Astrocyte (in vitro differentiated cells and primary cell): ENCODE measurements at regions not wholly inside any gene's neighbourhood (a gene's known extent, or its start where the extent isn't known, plus 50 kb on each side); places are given as distances from the start of the nearest gene placed in this dataset.

Experiments
- DNase-seq: peaks from one replicate; pipeline ENCODE4 v3.0.0-alpha.2; 2010; ENCODE audit warnings: low read depth
- FAIRE-seq: peaks from 2 replicates; lab custom pipeline; 2011; peaks lifted over from hg19 to GRCh38; lab: Jason Lieb, UNC
- H2AFZ ChIP-seq: 2 replicates; pipeline ENCODE4 v1.6.0; 2012; ENCODE audit warnings: low read depth, low read length, inconsistent platforms
- H3K27ac ChIP-seq: 2 replicates; pipeline ENCODE4 v1.5.1; 2011; ENCODE audit warnings: low read depth, low read length, inconsistent platforms
- H3K27me3 ChIP-seq: 2 replicates; pipeline ENCODE4 v1.6.0; 2011; ENCODE audit warnings: low read length, inconsistent platforms; ENCODE audit not compliant: insufficient read depth
- H3K36me3 ChIP-seq: 2 replicates; pipeline ENCODE4 v1.5.1; 2011; ENCODE audit warnings: low read length, inconsistent platforms; ENCODE audit not compliant: insufficient read depth
- H3K4me1 ChIP-seq: 2 replicates; pipeline ENCODE4 v1.5.1; 2011; ENCODE audit warnings: low read length, inconsistent platforms; ENCODE audit not compliant: insufficient read depth
- H3K4me2 ChIP-seq: 2 replicates; pipeline ENCODE4 v1.6.0; 2012; ENCODE audit warnings: low read length, inconsistent platforms
- H3K4me3 ChIP-seq: 2 replicates; pipeline ENCODE4 v1.5.1; 2011; ENCODE audit warnings: low read depth, mild to moderate bottlenecking, low read length, inconsistent platforms; ENCODE audit not compliant: insufficient read depth
- H3K79me2 ChIP-seq: 2 replicates; pipeline ENCODE4 v1.6.0; 2012; ENCODE audit warnings: mild to moderate bottlenecking, low read length, inconsistent platforms; ENCODE audit not compliant: insufficient read depth
- H3K9ac ChIP-seq: 2 replicates; pipeline ENCODE4 v1.6.0; 2012; ENCODE audit warnings: mild to moderate bottlenecking, low read length, inconsistent platforms
- H3K9me3 ChIP-seq: 2 replicates; pipeline ENCODE4 v1.5.1; 2012; ENCODE audit warnings: low read depth, mild to moderate bottlenecking, low read length, inconsistent platforms; ENCODE audit not compliant: insufficient read depth
- H4K20me1 ChIP-seq: 2 replicates; pipeline ENCODE4 v1.6.0; 2012; ENCODE audit warnings: low read length, inconsistent platforms; ENCODE audit not compliant: insufficient read depth
- H3K27ac Mint-ChIP-seq: one replicate; pipeline ENCODE4 v1.8.0; 2021; ENCODE audit warnings: mild to moderate bottlenecking, mixed read lengths; ENCODE audit not compliant: unreplicated experiment
- H3K27me3 Mint-ChIP-seq: one replicate; pipeline ENCODE4 v1.8.0; 2021; ENCODE audit warnings: low read depth, mixed read lengths; ENCODE audit not compliant: unreplicated experiment
- H3K36me3 Mint-ChIP-seq: one replicate; pipeline ENCODE4 v1.8.0; 2021; ENCODE audit warnings: low read depth, mixed read lengths; ENCODE audit not compliant: unreplicated experiment
- H3K4me1 Mint-ChIP-seq: one replicate; pipeline ENCODE4 v1.8.0; 2021; ENCODE audit warnings: low read depth, mixed read lengths; ENCODE audit not compliant: unreplicated experiment
- H3K4me3 Mint-ChIP-seq: one replicate; pipeline ENCODE4 v1.8.0; 2021; ENCODE audit warnings: mild to moderate bottlenecking, moderate library complexity, mixed read lengths; ENCODE audit not compliant: unreplicated experiment
- H3K9me3 Mint-ChIP-seq: one replicate; pipeline ENCODE4 v1.8.0; 2021; ENCODE audit warnings: mild to moderate bottlenecking, mixed read lengths; ENCODE audit not compliant: unreplicated experiment
- CTCF ChIP-seq: IDR thresholded peaks from 2 replicates; pipeline ENCODE4 v1.5.1; 2011; ENCODE audit warnings: low read depth, mild to moderate bottlenecking, inconsistent platforms, low read length, moderate library complexity; ENCODE audit not compliant: insufficient read depth
- EZH2 ChIP-seq: IDR thresholded peaks from 2 replicates; pipeline ENCODE4 v1.6.1; 2012; ENCODE audit warnings: mild to moderate bottlenecking, low read length, inconsistent platforms; ENCODE audit not compliant: insufficient read depth

- H4K20me1 ChIP-seq: no peaks in the 10 kb centered on the region
- H2AFZ ChIP-seq: no peak overlapping the region
- Mint-ChIP-seq H3K36me3 (no peaks in the 10 kb centered on the region), H3K9me3 (peaks cover 6% of the 10 kb centered on the region), H3K4me1 (no peaks in the 10 kb centered on the region), H3K27me3 (peaks cover 19% of the 10 kb centered on the region), H3K27ac (no peak overlapping the region), H3K4me3 (no peak overlapping the region)
- H3K27ac ChIP-seq: no peak overlapping the region
- no peak overlapping the region for H3K4me2 ChIP-seq
- no peak for FAIRE-seq
- H3K79me2 ChIP-seq: no peaks in the 10 kb centered on the region
- H3K9me3 ChIP-seq: no peaks in the 10 kb centered on the region
- no peak overlapping the region for H3K4me3 ChIP-seq
- no peak for DNase-seq
- TF ChIP-seq EZH2 (no peak), CTCF (no peak)
- H3K9ac ChIP-seq: no peak overlapping the region
- H3K4me1 ChIP-seq: no peaks in the 10 kb centered on the region
- no peaks in the 10 kb centered on the region for H3K36me3 ChIP-seq
- no peaks in the 10 kb centered on the region for H3K27me3 ChIP-seq
These were observed 141.8 kb downstream of the TENT5C start for GRCh38 chr1:117747605-117748004.

- Histone ChIP-seq H3K36me3 (no peaks in the 10 kb centered on the region), H3K27me3 (no peaks in the 10 kb centered on the region), H4K20me1 (no peaks in the 10 kb centered on the region), H3K9ac (no peak overlapping the region), H3K9me3 (no peaks in the 10 kb centered on the region), H3K4me1 (peaks cover 9% of the 10 kb centered on the region), H3K79me2 (no peaks in the 10 kb centered on the region), H3K4me2 (no peak overlapping the region), H3K4me3 (no peak overlapping the region), H2AFZ (no peak overlapping the region), H3K27ac (no peak overlapping the region)
- H3K9me3 Mint-ChIP-seq: peaks cover 6% of the 10 kb centered on the region
- no peak overlapping the region for H3K4me3 Mint-ChIP-seq
- H3K4me1 Mint-ChIP-seq: peaks cover 3% of the 10 kb centered on the region
- TF ChIP-seq EZH2: no peak
- TF ChIP-seq CTCF: no peak
- DNase-seq (no peak), FAIRE-seq (no peak)
- no peaks in the 10 kb centered on the region for H3K36me3 Mint-ChIP-seq
- H3K27ac Mint-ChIP-seq: no peak overlapping the region
- H3K27me3 Mint-ChIP-seq: peaks cover 25% of the 10 kb centered on the region
These were observed 145.5 kb downstream of the TENT5C start for GRCh38 chr1:117751321-117751720.

- peaks cover 3% of the 10 kb centered on the region for H3K4me1 Mint-ChIP-seq
- Histone ChIP-seq H3K9ac (no peak overlapping the region), H3K4me1 (peaks cover 9% of the 10 kb centered on the region), H3K79me2 (no peaks in the 10 kb centered on the region), H3K36me3 (no peaks in the 10 kb centered on the region), H3K9me3 (no peaks in the 10 kb centered on the region), H3K27ac (no peak overlapping the region), H3K4me2 (no peak overlapping the region), H3K4me3 (no peak overlapping the region), H2AFZ (no peak overlapping the region), H3K27me3 (no peaks in the 10 kb centered on the region), H4K20me1 (no peaks in the 10 kb centered on the region)
- H3K36me3 Mint-ChIP-seq: no peaks in the 10 kb centered on the region
- FAIRE-seq (no peak), DNase-seq (no peak)
- peaks cover 6% of the 10 kb centered on the region for H3K9me3 Mint-ChIP-seq
- H3K27ac Mint-ChIP-seq: no peak overlapping the region
- H3K4me3 Mint-ChIP-seq: no peak overlapping the region
- TF ChIP-seq CTCF (no peak), EZH2 (no peak)
- H3K27me3 Mint-ChIP-seq: peaks cover 35% of the 10 kb centered on the region
These were observed 146.8 kb downstream of the TENT5C start for GRCh38 chr1:117752661-117753060.
